ENCODE measurements at regions not wholly inside any gene's neighbourhood (a gene's known extent, or its start where the extent isn't known, plus 50 kb on each side); places are given as distances from the start of the nearest gene placed in this dataset.

DNA sequence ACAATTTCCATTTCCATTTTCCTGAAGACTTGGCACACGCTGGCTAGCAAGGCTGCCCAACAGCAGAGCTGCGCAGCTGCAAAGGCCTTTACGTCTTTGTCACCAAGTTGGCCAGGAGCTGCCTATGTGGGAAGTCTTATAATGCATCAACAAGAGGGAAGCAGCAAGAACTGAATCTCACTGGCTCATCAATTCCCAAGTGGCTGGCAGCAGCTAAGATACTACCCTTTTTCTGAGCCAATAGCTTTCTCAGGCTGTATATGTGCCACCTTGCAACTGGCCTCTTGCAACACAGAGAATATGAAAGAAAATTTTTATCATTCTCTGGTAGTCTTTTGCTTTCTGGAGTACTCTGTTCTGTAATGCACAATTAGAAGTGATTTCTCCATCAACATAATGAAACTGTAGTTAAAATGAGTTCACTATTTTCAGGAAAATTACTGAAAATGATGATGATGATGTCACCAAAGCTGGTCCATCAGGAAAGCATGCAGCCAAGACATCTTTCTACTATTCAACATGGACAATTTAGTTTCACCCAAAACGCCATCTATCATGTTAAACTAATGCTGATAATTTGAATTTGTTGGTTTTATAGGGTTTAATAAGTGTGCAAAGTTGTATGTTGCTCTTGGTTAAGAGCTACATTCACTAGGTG, 97.3 kb upstream of the FOXA2 start:
- Histone ChIP-seq H3K36me3 (ENCODE audit: insufficient read depth, low read length) (no peaks in the 10 kb centered on the region), H3K27me3 (ENCODE audit: insufficient read depth, low read length) (peaks cover 38% of the 10 kb centered on the region), H2AFZ (ENCODE audit: low read length, unreplicated experiment) (no peak overlapping the region), H3K4me3 (ENCODE audit: low read depth, low read length) (no peak overlapping the region), H3K27ac (ENCODE audit: low read depth, low read length) (no peak overlapping the region), H3K79me2 (ENCODE audit: control insufficient read depth, insufficient read depth, low read length, unreplicated experiment) (no peaks in the 10 kb centered on the region), H3K4me1 (ENCODE audit: control insufficient read depth, insufficient read depth, low read length, unreplicated experiment) (no peaks in the 10 kb centered on the region)

DNA sequence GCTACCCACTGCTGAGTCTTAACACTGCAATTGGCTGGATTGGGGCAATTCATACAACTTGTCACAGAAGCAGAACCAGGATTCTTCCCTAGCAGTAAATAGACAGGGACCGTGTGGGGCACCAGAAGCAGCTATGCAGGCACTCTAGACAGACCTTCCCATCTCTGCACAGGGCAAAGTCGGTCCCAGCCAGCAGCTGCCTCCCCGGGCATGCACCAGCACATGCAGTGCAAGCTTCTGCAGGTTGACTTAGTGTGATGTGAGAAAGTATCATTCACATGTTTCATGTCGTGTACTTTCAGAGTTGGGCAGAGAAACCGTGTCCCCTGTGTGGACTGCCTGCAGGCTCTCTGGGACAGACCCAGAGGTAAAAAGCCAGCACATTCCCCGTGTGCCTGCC, 98.0 kb upstream of the FOXA2 start:
- Histone ChIP-seq H3K36me3 (ENCODE audit: insufficient read depth, low read length) (no peaks in the 10 kb centered on the region), H3K79me2 (ENCODE audit: control insufficient read depth, insufficient read depth, low read length, unreplicated experiment) (no peaks in the 10 kb centered on the region), H2AFZ (ENCODE audit: low read length, unreplicated experiment) (no peak overlapping the region), H3K27ac (ENCODE audit: low read depth, low read length) (no peak overlapping the region), H3K4me3 (ENCODE audit: low read depth, low read length) (no peak overlapping the region), H3K27me3 (ENCODE audit: insufficient read depth, low read length) (peaks cover 38% of the 10 kb centered on the region), H3K4me1 (ENCODE audit: control insufficient read depth, insufficient read depth, low read length, unreplicated experiment) (no peaks in the 10 kb centered on the region)

DNA sequence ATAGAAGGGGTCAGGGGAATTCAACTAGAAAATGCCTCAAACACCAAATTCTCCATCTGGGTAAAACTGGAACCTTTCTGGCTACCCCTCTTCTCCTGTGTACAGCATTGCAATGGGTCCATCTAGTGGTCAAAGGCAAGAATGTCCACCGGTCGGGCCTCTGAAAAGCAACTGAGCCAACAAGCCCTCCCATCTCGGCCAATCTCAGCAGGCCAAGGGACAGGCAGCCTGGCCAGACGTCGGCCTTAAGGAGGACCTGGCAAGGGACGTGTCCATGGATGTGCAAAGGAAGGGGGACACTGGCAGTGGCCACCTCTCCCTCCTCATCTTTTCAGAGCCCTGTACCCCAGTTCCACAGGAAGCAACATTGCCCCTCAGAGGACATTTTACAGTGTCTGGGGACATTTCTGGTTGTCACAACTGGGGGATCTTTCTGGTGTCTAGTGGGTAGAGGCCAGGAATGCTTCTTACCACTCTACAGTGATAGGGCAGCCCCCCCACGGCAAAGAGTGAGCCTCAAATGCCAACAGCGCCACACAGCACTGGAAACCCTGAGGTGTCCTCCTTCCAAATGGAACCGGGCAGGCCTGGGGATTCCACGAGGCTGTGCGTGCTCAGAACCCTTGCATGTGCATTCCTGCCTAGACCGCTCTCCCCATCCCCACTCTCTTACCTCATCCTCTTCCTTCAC, 99.8 kb upstream of the FOXA2 start:
- Histone ChIP-seq H3K27ac (ENCODE audit: low read depth, low read length) (no peak overlapping the region), H2AFZ (ENCODE audit: low read length, unreplicated experiment) (no peak overlapping the region), H3K4me3 (ENCODE audit: low read depth, low read length) (no peak overlapping the region), H3K27me3 (ENCODE audit: insufficient read depth, low read length) (peaks cover 36% of the 10 kb centered on the region), H3K79me2 (ENCODE audit: control insufficient read depth, insufficient read depth, low read length, unreplicated experiment) (no peaks in the 10 kb centered on the region), H3K4me1 (ENCODE audit: control insufficient read depth, insufficient read depth, low read length, unreplicated experiment) (no peaks in the 10 kb centered on the region), H3K36me3 (ENCODE audit: insufficient read depth, low read length) (no peaks in the 10 kb centered on the region)

DNA sequence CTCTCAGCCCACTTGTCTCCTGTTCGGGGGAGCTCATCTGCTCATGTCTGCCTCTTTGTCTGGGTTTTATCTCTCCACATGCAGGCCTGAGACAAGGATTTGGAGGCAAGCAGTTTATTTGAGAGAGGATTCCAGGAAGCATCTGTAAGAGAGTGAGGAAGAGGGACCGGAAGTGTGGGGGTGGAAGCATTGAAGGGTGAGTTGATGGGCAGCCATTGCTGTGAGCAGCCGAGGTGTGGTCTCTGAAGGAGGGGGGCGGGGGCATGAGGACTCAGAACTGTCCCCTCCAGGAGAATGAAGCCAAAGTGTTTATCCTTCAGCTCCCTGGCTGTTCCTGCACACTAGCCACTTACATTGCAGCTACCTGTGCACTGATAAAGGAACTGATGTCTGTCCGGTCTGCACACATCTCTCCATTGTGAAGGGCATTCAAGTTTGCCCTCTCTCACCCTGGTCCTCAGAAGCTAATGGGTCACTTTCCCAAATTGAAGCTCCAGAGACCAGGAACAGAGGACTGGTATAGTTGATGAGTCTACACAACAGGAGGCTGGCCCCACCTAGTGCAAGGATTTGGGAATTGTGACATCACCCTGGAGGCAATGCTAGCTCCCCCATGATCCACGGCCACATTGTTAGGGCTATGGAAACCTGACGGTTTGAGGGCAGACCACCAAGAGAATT, 100.5 kb upstream of the FOXA2 start:
- Histone ChIP-seq H3K79me2 (ENCODE audit: control insufficient read depth, insufficient read depth, low read length, unreplicated experiment) (no peaks in the 10 kb centered on the region), H3K36me3 (ENCODE audit: insufficient read depth, low read length) (no peaks in the 10 kb centered on the region), H3K4me3 (ENCODE audit: low read depth, low read length) (no peak overlapping the region), H3K27me3 (ENCODE audit: insufficient read depth, low read length) (peaks cover 31% of the 10 kb centered on the region), H3K27ac (ENCODE audit: low read depth, low read length) (no peak overlapping the region), H3K4me1 (ENCODE audit: control insufficient read depth, insufficient read depth, low read length, unreplicated experiment) (no peaks in the 10 kb centered on the region), H2AFZ (ENCODE audit: low read length, unreplicated experiment) (no peak overlapping the region)

DNA sequence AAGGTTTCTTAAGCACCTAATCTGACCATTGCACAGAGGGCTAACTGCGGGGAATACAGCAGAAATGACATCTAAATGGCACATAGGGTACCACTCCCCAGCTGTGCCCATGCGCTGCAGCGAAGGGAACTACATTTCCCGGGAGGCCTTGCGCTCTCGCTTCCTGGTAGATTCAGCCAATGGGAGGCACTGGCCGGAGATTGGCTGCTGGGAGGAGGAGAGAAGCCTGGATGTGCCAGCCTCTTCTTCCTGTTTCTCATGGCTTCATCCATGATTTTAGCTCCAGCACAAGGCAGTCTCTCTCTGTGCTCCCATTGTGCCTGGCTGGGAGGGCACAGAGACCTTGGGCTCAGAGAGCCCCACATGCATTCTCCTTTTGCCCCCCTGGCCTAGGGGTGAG, 101.7 kb upstream of the FOXA2 start:
- Histone ChIP-seq H2AFZ (ENCODE audit: low read length, unreplicated experiment) (no peak overlapping the region), H3K27ac (ENCODE audit: low read depth, low read length) (no peak overlapping the region), H3K79me2 (ENCODE audit: control insufficient read depth, insufficient read depth, low read length, unreplicated experiment) (no peaks in the 10 kb centered on the region), H3K27me3 (ENCODE audit: insufficient read depth, low read length) (peaks cover 22% of the 10 kb centered on the region), H3K36me3 (ENCODE audit: insufficient read depth, low read length) (no peaks in the 10 kb centered on the region), H3K4me3 (ENCODE audit: low read depth, low read length) (no peak overlapping the region), H3K4me1 (ENCODE audit: control insufficient read depth, insufficient read depth, low read length, unreplicated experiment) (no peaks in the 10 kb centered on the region)

DNA sequence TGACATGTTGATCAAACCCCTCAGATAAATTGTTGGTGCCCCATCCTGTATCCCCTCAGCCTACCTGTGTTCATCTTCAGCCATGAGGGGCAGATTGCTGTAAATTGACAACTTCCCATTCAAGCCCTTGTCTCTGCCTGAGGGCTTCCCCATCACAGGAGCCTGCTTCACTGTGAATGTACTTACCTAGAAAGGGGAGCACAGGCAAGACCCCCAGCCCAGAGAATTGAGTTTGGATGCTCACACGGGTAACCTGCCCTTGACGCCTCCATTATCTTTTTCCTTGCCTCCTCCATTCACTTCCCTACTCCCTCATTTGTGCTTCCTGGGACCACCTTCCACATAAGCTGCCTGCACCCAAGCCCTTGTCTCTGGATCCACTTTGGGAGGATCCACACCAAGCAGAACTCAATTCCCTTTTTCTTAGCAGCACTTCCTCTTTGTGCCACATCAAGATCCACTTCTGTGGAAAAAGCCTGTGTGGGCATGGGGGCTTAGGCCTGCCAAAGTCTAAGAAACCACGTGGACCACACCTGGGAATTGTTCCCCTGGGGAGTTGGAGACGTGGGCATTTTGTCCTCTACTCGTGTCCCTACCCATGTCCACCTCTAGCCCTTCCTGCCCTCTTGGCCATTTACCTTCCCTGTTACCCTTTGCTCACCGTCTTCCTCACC, 103.4 kb upstream of the FOXA2 start:
- H3K79me2 ChIP-seq (ENCODE audit: control insufficient read depth, insufficient read depth, low read length, unreplicated experiment): no peaks in the 10 kb centered on the region
- H3K36me3 ChIP-seq (ENCODE audit: insufficient read depth, low read length): no peaks in the 10 kb centered on the region
- H3K4me1 ChIP-seq (ENCODE audit: control insufficient read depth, insufficient read depth, low read length, unreplicated experiment): peaks cover 6% of the 10 kb centered on the region
- H3K27ac ChIP-seq (ENCODE audit: low read depth, low read length): no peak overlapping the region
- peaks cover 9% of the 10 kb centered on the region; the same call in 1 of the 2 replicates for H3K27me3 ChIP-seq (ENCODE audit: insufficient read depth, low read length)
- no peak overlapping the region for H2AFZ ChIP-seq (ENCODE audit: low read length, unreplicated experiment)
- H3K4me3 ChIP-seq (ENCODE audit: low read depth, low read length): no peak overlapping the region

DNA sequence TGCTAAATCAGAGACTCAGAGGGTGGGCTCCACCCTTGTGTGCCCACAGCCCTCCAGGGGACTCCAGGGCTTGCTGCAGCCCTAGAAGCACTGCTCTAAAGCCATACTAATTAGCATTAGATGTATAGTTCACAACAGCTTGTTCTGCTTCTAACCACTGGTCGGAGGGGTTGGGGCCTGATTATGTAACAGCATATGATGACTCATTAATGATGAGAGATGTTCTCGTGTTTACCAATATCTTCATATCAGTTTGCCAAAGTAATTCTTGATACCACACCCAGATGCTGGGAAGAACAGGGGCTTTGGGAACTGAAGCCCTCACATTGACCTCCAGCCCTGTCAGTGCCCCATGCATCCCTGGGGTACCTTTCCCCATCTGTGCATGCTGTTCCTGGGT, 104.1 kb upstream of the FOXA2 start:
- H3K27me3 ChIP-seq (ENCODE audit: insufficient read depth, low read length): peaks cover 3% of the 10 kb centered on the region; the same call in 1 of the 2 replicates
- no peaks in the 10 kb centered on the region for H3K36me3 ChIP-seq (ENCODE audit: insufficient read depth, low read length)
- H3K79me2 ChIP-seq (ENCODE audit: control insufficient read depth, insufficient read depth, low read length, unreplicated experiment): no peaks in the 10 kb centered on the region
- H3K27ac ChIP-seq (ENCODE audit: low read depth, low read length): no peak overlapping the region
- no peak overlapping the region for H3K4me3 ChIP-seq (ENCODE audit: low read depth, low read length)
- H3K4me1 ChIP-seq (ENCODE audit: control insufficient read depth, insufficient read depth, low read length, unreplicated experiment): peaks cover 6% of the 10 kb centered on the region
- no peak overlapping the region for H2AFZ ChIP-seq (ENCODE audit: low read length, unreplicated experiment)

DNA sequence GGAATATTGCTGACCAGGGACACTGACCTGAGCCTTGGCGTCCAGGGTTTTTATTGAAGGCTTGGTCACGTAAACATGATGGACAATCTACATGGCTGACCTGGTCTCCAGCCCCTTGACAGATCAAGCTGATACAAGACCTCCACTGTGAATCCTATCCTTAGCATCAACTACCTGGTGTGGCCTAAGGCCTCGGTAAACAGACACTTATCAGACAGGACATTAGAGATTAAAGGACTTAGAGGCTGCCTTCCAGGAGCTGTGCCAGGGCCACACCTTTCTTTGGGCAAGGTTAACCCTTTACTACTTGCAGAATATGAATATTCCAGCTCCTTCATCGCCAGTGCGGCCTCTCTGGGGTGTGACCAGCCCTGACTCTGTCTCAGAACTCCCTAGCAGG, 104.9 kb upstream of the FOXA2 start:
- Histone ChIP-seq H2AFZ (ENCODE audit: low read length, unreplicated experiment) (no peak overlapping the region), H3K4me3 (ENCODE audit: low read depth, low read length) (no peak overlapping the region), H3K27ac (ENCODE audit: low read depth, low read length) (no peak overlapping the region), H3K79me2 (ENCODE audit: control insufficient read depth, insufficient read depth, low read length, unreplicated experiment) (no peaks in the 10 kb centered on the region), H3K36me3 (ENCODE audit: insufficient read depth, low read length) (no peaks in the 10 kb centered on the region), H3K27me3 (ENCODE audit: insufficient read depth, low read length) (0 out of 2 replicates have a peak, but pooled peaks cover 3% of the 10 kb centered on the region), H3K4me1 (ENCODE audit: control insufficient read depth, insufficient read depth, low read length, unreplicated experiment) (peaks cover 6% of the 10 kb centered on the region)

DNA sequence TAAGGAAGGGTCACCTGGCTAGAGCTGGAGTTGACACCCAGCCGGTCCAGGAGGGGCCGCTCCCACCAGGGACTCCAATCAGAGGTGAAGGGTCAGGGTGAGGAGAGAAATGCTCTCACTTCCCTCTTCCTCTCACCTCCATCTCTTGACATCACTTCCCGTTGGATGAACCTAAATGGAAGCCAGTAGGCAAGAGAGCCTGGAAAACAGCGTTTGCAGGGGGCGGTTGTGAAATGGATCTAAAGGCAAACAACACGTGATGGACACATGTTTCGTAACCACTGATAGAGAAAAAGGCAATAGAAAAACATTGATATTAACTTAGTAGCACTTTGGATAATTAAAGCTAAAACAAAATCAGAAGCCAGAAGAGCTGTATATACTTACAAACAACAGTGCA, 105.6 kb upstream of the FOXA2 start:
- Histone ChIP-seq H3K79me2 (ENCODE audit: control insufficient read depth, insufficient read depth, low read length, unreplicated experiment) (no peaks in the 10 kb centered on the region), H3K4me3 (ENCODE audit: low read depth, low read length) (no peak overlapping the region), H3K27me3 (ENCODE audit: insufficient read depth, low read length) (0 out of 2 replicates have a peak, but pooled peaks cover 3% of the 10 kb centered on the region), H3K27ac (ENCODE audit: low read depth, low read length) (no peak overlapping the region), H3K4me1 (ENCODE audit: control insufficient read depth, insufficient read depth, low read length, unreplicated experiment) (peaks cover 6% of the 10 kb centered on the region), H2AFZ (ENCODE audit: low read length, unreplicated experiment) (no peak overlapping the region), H3K36me3 (ENCODE audit: insufficient read depth, low read length) (no peaks in the 10 kb centered on the region)

DNA sequence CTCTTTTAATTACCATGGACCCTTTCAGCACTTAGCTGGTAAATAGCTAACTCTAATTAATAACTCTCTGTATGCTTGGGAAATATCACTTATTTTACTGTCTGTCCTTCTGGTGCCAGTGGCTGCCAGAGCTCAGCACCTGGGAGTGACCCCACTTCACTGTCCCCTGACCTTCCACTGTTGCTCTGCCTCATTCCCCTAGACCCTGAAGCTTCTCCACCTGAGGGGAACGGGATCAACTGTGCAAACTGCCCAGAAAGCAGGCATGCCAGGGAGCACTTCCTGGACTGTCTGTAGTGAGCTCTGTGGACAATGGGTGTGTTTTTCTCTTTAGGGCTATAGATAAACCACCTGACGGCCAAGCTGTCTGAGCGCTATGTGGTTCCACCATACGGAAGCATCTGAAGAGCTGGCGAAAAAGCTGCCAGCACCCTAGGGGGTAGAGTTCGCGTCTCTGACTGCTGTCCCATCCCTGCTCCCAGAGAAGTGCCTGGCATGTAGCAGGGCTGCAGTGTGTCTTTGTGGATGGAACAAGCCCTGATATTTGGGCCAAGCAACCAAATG, 106.3 kb upstream of the FOXA2 start:
- no peak overlapping the region for H3K4me3 ChIP-seq (ENCODE audit: low read depth, low read length)

More for the DNA sequence above, 106.3 kb upstream of the FOXA2 start:
- H3K27ac ChIP-seq (ENCODE audit: low read depth, low read length): no peak overlapping the region
- H3K27me3 ChIP-seq (ENCODE audit: insufficient read depth, low read length): 0 out of 2 replicates have a peak, but pooled peaks cover 3% of the 10 kb centered on the region
- H3K4me1 ChIP-seq (ENCODE audit: control insufficient read depth, insufficient read depth, low read length, unreplicated experiment): peaks cover 6% of the 10 kb centered on the region
- no peaks in the 10 kb centered on the region for H3K79me2 ChIP-seq (ENCODE audit: control insufficient read depth, insufficient read depth, low read length, unreplicated experiment)
- H3K36me3 ChIP-seq (ENCODE audit: insufficient read depth, low read length): no peaks in the 10 kb centered on the region
- no peak overlapping the region for H2AFZ ChIP-seq (ENCODE audit: low read length, unreplicated experiment)
